Bronchial epithelial cell (primary cell): ENCODE measurements at regions not wholly inside any gene's neighbourhood (a gene's known extent, or its start where the extent isn't known, plus 50 kb on each side); places are given as distances from the start of the nearest gene placed in this dataset.

Experiments used
- DNase-seq: peaks from one replicate; pipeline ENCODE4 v3.0.0-alpha.2; 2010; ENCODE audit warnings: low read depth
- FAIRE-seq: peaks from 2 replicates; lab custom pipeline; 2011; peaks lifted over from hg19 to GRCh38; lab: Jason Lieb, UNC
- H3K27me3 ChIP-seq: 2 replicates; pipeline ENCODE4 v1.5.1; 2011; ENCODE audit warnings: low read length; ENCODE audit not compliant: control insufficient read depth, insufficient read depth
- H3K36me3 ChIP-seq: 2 replicates; pipeline ENCODE4 v1.5.1; 2011; ENCODE audit warnings: low read length; ENCODE audit not compliant: control insufficient read depth, insufficient read depth
- H3K4me3 ChIP-seq: 2 replicates; pipeline ENCODE4 v1.5.1; 2011; ENCODE audit warnings: mild to moderate bottlenecking, low read depth, low read length, control low read depth
- TF ChIP-seq, protein P1 (sequence below): IDR thresholded peaks from 2 replicates; pipeline ENCODE4 v1.5.1; 2011; ENCODE audit warnings: mild to moderate bottlenecking, moderate library complexity, low read length, control low read depth, inconsistent platforms; ENCODE audit not compliant: insufficient read depth, severe bottlenecking

DNA sequence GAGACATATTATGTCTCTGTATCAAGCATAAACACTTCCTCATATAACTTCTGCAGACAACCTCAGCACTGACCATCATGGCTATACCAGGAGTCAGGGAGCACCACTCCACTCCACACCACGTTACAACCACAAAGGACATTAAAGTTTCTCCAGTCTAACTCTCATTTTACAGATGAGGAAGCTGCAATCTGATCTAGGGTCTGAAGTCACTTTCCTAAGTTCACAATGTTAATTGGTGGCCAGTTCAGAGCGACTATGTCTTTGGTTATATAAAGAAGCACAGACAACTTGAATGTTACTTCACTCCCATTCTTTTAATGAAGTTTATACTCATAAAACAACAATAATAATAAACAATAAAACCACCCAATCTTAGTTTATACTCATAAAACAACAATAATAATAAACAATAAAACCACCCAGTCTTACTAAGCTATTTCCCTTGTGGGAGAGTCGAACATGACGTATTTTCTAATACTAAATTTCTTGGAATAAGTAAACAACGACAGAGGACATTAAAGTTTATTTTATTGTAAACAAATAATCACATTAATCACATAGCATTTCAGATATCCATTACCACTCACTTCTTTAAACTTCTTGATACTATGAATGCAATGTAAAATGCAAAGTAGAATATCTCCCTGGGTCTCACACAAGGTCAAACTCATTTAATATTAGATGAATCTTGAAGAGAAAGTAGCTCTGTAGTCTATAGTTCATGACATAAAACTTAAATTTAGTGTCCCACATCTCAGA lies 72.4 kb upstream of the SSTR1 start:
- TF ChIP-seq, protein P1, sequence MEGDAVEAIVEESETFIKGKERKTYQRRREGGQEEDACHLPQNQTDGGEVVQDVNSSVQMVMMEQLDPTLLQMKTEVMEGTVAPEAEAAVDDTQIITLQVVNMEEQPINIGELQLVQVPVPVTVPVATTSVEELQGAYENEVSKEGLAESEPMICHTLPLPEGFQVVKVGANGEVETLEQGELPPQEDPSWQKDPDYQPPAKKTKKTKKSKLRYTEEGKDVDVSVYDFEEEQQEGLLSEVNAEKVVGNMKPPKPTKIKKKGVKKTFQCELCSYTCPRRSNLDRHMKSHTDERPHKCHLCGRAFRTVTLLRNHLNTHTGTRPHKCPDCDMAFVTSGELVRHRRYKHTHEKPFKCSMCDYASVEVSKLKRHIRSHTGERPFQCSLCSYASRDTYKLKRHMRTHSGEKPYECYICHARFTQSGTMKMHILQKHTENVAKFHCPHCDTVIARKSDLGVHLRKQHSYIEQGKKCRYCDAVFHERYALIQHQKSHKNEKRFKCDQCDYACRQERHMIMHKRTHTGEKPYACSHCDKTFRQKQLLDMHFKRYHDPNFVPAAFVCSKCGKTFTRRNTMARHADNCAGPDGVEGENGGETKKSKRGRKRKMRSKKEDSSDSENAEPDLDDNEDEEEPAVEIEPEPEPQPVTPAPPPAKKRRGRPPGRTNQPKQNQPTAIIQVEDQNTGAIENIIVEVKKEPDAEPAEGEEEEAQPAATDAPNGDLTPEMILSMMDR, result no peak
- no peaks in the 10 kb centered on the region for H3K36me3 ChIP-seq

DNA sequence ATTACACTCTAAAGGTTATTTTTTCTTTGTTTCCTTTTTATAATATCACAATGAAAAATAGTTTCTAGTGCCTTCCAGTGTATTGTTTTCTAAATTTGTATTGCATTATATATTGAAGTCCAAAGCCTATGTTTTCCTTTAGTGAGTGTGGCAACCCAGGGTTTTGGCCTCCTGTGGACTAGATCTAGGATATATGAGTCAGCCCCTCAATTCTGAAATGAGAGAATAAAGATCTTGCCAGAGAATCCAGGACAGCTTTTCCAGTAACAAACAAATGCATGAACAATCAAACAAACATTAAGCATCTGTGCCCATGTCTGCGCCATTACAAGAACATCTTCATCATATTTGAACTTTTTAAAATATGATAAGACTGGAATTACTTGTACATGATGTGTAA lies 70.7 kb upstream of the SSTR1 start:
- H3K4me3 ChIP-seq, result no peak overlapping the region
- no peaks in the 10 kb centered on the region for H3K36me3 ChIP-seq
- TF ChIP-seq, protein P1, result no peak
- H3K27me3 ChIP-seq, result no peaks in the 10 kb centered on the region
- DNase-seq (no peak), FAIRE-seq (no peak)

More for the DNA sequence above, 72.4 kb upstream of the SSTR1 start:
- no peak for FAIRE-seq
- DNase-seq, result no peak
- H3K4me3 ChIP-seq, result no peak overlapping the region
- H3K27me3 ChIP-seq, result no peaks in the 10 kb centered on the region

DNA sequence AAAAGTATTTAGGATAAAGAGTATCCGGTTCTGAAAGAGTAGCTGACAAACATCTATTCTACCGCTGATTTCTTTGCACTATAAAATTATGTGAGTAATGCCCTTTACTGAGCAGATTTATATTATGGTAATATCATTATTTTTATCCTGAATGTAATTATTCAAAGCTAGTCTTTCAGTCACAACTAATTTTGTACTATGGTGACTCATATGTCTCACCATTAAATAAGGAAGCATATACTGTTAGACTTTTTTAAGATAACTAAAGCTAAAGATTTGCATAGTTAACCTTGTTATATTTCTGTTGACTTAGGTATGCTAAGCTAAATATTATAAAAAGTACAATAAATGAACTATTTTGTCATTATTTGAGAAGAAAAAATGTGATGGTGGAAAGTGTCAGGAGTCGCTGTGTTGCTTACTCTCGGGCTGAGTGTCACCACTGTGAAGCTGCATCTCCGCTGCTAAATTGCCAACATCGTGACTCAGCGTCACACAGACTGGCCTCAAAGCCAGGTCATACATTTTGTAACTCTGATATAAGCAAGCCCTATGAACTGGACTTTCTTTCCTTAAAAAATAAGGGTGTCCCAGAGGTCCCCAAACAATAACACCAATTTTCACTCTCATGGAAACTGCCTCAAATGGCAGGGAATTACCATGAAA lies 69.1 kb upstream of the SSTR1 start:
- no peak overlapping the region for H3K4me3 ChIP-seq
- DNase-seq (no peak), FAIRE-seq (no peak)
- no peaks in the 10 kb centered on the region for H3K36me3 ChIP-seq
- H3K27me3 ChIP-seq, result no peaks in the 10 kb centered on the region
- TF ChIP-seq, protein P1, result no peak

GRCh38 chr14:38139926-38140325 lies 67.8 kb upstream of the SSTR1 start:
- Histone ChIP-seq H3K27me3 (no peaks in the 10 kb centered on the region), H3K4me3 (no peak overlapping the region), H3K36me3 (no peaks in the 10 kb centered on the region)
- TF ChIP-seq, protein P1, result no peak
- DNase-seq (no peak), FAIRE-seq (no peak)

- FAIRE-seq (no peak), DNase-seq (no peak)
- TF ChIP-seq, protein P1, result no peak
- Histone ChIP-seq H3K27me3 (no peaks in the 10 kb centered on the region), H3K4me3 (no peak overlapping the region), H3K36me3 (no peaks in the 10 kb centered on the region)
Observed at GRCh38 chr14:38143170-38143569, 64.5 kb upstream of the SSTR1 start.
